GM18499 (cell line): ENCODE measurements at regions not wholly inside any gene's neighbourhood (a gene's known extent, or its start where the extent isn't known, plus 50 kb on each side); places are given as distances from the start of the nearest gene placed in this dataset.

ENCODE experiments used
- ATAC-seq: cut with Tn5 transposase; IDR thresholded peaks from one replicate; pipeline ENCODE4 v1.9.1; 2021; ENCODE audit warnings: moderate number of reproducible peaks; ENCODE audit not compliant: insufficient read depth, unreplicated experiment

DNA sequence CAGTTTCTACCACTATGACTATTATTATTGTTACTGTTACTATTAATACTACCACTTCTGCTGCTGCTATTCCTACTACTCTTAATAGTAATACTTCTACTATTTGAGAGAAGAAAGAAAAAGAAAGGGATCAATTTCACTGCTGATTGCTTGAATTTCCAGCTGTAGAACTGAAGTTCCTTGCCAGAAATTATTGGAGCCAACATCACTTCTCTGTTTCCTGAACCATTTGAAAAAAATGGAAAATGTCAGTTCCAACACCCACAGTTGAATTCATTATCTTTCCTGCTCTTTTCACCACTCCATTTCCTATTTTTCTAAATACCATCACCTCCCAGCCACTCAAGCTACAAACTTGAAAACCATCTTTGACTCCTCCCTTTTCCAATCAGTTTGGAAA is 54.1 kb upstream of the PIK3C2G start:
- no peak for ATAC-seq

DNA sequence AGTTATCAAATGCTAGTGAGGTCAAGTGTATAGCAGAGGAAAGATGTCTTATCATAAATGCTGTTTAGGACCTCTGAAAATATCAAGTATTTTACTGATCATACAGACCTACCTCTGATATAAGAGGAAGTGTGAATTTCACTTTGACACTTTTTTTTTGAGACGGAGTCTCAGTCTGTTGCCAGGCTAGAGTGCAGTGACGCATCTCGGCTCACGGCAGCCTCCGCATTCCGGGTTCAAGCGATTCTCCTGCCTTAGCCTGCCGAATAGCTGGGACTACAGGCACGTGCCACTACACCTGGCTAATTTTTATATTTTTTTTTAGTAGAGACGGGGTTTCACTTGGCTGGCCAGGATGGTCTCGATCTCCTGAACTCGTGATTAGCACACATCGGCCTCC is 55.1 kb upstream of the PIK3C2G start:
- no peak for ATAC-seq

DNA sequence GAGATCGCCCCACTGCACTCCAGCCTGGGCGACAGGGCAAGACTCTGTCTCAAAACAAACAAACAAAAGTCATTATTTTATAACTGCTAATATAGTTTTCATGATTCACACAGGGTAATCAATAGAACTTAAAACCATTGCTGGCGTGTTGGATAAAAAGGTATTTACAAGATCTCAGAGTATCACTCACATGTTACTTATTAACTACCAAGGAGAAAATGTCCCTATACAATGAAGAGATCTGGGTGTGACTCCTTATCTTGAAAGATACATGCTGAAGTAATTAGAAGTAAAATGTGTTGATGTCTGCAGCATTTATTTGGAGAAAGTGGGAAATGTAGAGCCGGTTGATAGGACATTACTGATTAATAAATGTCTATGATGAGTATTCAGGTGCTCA is 57.3 kb upstream of the PIK3C2G start:
- no peak for ATAC-seq

DNA sequence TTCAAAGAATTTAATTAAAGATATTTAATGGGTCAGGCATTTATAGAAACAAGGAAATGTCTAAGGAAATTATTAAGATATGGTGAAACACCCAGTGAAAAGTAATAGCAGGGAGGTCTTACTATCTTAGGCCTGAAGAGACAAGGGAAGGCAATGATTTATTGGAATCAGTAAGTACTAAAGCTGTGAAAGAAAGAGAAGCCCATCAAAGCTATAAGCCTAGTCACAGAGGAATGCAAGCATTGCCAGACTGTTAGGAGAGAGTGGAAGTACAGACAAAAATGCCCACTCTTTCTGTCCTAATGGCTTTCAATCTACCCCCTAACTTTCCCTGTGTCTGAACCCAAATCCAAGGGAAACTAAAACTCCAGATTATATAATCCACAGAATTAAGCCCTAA is 69.2 kb upstream of the PIK3C2G start:
- no peak for ATAC-seq

DNA sequence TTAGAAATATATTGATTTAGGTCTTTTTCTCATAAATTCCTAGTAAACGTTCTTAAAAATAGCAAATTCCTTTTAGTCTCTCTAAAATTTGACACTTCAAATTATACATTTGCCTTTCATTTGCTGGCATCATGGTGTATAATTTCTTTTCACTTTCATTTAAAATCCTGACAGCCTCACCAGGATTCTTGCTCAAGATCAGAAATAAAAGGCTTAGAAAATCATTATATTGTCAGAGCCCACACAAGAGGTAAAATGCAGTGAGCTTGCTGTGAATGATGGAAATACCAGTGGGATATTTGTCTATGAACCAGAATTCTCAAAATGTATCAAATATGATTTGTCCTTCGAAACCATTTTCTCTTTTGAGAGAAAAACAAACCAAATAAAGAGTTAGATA is 78.2 kb upstream of the PIK3C2G start:
- ATAC-seq: no peak

DNA sequence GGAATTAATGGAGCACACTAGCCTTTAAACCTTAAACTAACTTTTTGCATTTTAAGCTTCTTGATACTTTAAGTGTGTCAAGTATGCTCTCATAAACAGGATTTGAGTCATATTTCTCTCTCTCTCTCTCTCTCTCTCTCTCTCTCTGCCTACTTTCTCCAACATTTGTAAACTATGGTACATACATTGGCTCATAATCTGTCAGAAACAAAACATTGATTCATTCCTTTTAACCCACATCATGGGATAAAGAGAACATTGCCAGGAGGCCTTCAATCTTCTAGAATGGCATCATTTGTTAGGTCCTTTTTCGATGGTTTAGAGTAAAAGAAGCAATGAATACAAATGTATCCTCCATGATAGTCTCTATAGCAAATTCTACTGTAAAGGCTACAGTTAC is 81.6 kb upstream of the RERGL start:
- no peak for ATAC-seq

DNA sequence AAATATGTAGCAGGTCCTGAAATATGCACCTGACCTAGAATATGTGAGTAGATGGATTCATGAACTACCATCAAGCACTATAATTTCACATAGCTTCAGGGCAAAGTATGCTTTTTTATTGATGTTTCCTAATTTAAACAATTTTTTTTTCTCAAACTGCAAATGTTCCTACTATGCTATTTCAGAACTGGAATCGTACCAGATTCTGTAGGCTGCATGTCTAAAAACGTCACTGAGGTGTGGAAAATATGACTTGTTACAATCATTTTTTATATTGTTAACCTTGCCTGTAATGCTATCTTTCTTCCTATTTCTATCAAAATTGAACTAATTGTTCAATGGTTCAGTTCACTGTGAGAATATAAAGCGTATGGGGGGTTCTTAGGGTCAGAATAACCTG is 78.0 kb upstream of the RERGL start:
- ATAC-seq: no peak

DNA sequence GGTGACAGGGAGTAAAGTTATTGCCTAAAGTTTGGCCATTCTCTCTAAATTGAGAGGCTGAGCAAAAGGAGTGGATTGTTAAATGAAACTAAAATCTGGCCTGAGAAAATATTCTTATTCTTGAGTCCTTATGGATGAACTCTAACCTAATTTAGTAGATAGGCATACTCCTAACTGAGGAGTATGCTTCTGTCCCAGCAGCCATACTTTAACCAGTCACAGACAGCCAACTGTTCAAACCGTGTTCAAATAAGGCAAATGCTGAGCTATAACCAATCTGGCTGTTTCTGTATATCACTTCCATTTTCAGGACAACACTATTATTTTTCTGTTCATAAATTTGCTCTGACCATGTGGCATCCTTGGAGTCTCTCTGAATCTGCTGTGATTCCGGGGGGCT is 75.9 kb upstream of the RERGL start:
- peak; percentile 18 for ATAC-seq

DNA sequence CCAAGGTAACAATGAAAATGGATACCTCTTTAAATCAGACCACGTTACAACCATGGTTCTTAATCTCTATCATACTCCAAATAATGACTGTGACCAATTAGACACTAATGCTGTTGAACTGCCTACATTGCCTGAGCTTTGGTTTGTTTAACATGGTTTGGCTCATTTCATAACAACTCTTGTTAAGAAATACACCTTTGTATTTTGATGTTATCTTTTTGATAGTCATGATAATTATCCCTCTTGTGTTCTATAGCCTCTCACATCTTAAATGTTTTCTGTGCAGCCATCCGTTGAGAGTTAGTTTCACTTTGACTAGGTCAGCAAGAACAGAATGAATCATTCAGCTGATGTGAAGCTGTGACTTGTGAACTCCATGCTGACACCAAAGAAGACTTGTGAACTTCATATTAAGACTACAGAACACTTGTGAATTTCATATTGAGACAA is 75.5 kb upstream of the RERGL start:
- ATAC-seq: peak; percentile 96

DNA sequence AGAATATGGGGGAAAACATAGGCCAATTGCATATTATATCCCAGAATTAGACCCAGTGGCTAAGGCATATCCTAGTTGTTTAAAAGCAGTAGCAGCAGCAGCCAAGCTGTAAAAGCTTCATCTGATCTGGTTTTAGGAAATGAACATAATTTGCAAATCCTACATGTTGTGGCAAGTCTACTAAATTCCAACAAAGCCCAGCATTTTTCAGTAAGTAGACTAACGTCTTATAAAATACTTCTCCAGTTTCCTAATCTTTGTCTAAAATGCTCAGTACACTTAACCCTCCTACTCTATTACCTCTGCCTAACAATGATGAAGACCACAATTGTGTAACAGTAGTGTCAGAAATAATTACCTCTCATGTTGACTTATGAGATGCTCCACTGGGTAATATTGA is 70.9 kb upstream of the RERGL start:
- ATAC-seq: no peak

DNA sequence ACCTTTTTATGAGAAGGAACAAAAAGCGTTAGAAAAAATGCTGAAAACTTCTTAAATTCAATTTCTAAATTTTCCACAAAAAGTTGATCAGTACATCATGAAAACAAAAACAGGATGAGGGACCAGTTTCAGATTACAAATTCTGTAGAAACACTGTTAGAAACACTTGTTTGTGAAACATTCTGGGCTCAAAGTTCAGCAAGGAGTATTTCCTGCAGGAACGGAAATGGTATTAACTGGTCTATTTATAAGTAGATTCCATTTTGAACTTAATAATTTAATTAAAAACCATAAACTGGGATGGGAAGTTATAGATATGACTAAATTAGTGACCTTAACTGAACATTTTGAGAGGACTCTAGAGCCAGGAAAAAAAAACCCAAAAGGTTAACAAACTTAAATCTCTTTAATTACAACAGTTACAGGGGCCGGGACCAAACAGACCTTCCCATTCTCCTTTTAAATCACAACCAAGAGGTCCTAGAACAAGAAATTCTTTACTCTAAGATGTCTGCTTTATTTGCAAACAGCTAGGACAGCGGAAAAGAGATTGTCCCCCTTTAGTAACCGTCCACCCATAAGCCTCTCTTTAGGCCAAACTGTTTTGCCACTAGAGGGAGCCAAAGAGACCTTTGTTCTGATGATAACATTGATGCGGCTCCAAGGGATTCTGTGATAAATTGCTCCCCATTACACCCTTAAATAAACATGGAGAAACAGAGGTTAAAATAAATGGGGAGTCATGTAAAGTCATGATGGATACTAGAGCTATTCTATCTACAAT is 69.0 kb upstream of the RERGL start:
- no peak for ATAC-seq

DNA sequence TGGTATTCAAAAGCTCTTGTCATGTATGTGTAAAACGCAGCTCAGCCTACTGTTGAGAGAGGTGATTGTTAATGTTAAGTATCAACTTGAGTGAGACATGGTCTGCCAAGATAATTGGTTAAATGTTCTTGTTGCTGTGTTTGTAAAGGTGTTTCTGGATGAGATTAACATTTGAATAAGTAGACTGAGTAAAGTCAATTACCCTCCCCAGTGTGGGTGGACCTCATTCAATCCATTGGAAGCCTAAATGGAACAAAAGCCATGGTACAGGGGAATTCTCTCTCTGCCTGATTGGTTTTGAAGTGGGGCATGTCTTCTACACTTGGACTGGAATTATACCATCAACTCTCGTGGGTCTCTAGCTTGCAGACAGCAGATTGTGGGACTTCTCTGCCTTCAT is 63.8 kb upstream of the RERGL start:
- no peak for ATAC-seq

DNA sequence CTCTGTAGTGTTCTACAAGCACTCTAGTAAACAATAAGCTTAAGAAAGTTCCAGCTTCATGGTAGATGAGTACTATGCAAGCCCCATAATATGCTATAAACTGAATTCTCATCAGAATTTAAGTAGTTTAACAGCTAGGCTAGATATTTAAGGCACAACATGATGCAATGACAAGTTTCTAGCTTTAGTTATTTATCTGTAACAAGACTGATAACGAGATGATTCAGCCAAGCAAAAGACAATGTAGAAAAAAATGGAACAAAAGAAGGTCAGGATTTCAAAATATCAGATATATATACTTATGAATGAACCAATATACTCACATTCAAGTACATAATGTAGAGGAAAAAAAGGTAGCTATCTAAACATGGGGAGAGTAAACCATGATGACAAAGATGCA is 61.0 kb upstream of the RERGL start:
- no peak for ATAC-seq

DNA sequence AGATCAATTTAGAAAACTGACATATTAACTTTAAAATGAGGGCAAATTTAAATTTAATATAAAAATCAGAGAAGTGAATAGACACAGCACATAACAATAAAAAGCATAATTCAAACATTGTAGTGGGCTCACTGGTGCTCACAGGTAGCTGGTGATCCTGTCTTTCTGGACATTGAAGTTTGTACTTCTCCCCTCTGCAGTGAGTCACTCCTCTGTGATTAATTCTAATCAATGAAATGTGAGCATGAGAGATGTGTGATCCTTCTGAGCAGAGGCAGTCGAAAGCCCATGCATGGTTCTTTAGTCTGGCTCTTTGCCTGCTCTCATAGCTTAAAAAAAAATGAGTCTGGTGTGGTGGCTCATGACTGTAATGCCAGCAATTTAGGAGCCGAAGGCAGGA is 59.0 kb upstream of the RERGL start:
- no peak for ATAC-seq

DNA sequence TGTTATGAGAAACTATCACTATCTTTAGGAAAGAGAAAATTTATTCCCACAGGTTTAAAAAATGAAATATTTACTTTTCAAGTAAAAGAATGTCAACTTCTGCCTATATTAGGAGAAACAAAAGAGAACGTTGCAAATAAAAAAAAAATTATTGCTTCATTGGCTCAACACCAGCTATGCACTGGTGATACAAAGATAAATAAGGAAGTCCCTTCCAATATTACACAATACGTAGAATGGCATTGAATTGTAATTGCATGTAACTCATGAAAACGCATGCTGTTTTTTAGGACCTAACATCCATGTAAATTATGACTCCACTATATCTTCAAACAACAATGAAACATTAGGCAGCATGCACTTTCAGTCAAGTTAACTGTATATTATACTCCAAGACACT is 56.4 kb upstream of the RERGL start:
- no peak for ATAC-seq

DNA sequence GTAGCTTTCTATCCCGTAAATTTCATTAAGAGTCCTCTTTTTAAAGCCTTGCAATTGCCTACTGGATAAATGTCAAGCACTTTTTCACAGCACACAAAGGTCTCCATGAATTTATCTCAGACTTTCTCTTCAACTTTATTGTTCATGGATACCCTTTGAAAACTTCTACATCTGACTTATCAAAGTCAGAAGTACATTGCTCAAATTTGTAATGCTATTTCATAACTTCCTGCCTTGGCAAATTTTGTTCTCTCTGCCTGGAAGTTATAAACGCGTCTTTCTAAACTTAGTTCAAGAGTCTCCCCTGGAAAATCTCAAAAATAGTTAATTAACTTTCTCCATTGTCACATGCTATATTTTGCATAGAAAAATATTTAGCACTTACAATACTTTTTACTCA is 55.9 kb upstream of the RERGL start:
- no peak for ATAC-seq

DNA sequence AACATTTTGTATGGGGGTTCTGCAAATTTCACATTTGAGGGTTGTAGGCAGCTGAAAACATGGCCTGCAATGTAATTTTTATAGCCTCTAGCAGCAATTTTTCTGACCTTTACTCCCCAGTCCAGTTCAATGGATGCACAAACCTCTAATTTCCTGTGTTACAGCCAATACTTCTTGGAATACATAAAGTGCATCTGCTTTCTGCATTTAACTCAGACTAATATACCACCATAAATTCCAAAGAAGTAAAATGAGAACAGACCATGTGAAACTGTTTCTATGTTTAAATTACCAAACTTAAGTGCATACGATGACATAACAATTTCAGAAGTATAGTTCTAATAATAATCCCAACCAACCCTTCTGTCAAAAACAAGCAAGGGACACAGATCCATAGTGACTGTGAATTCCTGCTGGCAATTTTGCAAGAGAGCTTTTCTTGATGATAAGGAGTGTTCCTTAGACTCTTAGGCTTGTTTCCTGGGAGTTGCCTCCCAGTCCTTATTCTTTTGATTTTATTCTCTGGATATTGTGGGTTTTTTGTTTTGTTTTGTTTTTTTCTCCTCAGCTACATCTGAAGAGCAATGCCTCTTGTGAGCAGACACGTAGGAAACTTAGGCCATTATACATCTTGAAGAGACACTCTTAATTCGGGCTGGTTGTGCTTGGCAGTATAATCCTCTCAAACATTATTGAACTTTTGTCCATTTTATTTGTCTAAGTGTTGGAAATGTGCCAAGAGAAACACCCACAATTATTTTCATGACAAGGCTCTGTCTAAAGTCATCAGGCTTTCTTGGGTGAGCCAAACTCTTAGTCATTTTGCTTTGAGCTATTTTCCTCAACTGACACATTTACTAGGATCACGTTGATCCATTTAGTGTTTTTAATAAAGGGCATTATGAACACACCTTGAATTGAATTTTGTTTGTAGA is 51.3 kb upstream of the RERGL start:
- no peak for ATAC-seq

DNA sequence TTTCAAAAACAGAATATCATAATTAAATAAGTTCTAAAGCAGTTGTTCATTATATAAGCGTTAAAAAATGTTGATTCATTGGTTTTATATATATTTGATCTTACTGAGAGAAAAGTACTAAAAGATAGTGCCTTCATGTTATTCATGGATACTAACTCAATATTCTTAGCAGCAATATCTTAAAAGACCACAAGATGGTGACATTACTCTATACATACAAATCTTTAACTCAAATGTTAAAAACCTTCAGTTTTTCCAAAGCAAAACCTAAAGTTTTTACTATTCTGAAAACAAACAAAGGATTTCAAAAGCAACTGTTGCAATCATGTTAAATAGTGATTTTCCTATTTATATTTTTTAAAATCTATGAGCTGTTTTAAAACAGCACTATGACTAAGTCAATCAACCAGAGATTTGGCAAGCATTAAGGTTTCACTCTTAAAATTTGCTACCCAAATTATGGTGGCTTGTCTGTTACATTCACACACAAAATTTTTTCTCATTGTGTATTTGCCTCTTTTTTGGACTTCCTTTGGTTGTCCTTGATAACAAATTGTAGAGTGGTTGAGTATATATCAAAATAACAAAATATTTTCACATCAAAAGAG is 50.1 kb upstream of the RERGL start:
- ATAC-seq: no peak
